Stimulated activated CD4-positive, alpha-beta T cell treated with anti-CD3 and anti-CD28 coated beads, Interleukin-12 subunit alpha, Interleukin-12 subunit beta, amount 100 ng/mL, for 48 hours (primary cell): ENCODE measurements at regions not wholly inside any gene's neighbourhood (a gene's known extent, or its start where the extent isn't known, plus 50 kb on each side); places are given as distances from the start of the nearest gene placed in this dataset.
"Not testable (repeated sequence)": the region's sequence is repeated elsewhere in the genome, so short reads cannot be mapped to it uniquely, and the experiment has no call there.

Experiments
- DNase-seq, 3 donors: peaks; one replicate each; pipeline ENCODE4 v3.0.0-alpha.2; 2020; ENCODE audit warnings: low read depth in 2 of 3, low spot score in 1 of 3

DNA sequence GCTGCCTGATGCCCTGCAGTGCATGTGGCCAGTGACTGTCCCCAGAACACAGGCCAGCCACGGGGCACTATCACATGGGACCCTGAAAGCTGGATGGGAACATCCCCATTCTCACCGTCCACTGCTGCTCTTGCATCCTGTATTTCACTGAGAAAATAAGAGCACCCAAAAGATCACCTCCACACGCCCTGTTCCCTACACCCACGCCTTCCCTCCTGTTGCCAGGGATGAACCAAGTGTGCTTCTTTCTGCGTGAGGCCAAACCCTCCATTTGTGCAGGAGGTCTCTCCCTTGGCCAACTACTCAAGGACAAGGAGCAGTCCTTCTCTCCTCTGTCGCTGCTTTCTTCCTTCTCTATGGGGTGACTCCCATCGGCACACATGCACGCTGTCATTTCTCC is 118.3 kb downstream of the LRRC37A3 start:
- DNase-seq, result not testable (repeated sequence)

DNA sequence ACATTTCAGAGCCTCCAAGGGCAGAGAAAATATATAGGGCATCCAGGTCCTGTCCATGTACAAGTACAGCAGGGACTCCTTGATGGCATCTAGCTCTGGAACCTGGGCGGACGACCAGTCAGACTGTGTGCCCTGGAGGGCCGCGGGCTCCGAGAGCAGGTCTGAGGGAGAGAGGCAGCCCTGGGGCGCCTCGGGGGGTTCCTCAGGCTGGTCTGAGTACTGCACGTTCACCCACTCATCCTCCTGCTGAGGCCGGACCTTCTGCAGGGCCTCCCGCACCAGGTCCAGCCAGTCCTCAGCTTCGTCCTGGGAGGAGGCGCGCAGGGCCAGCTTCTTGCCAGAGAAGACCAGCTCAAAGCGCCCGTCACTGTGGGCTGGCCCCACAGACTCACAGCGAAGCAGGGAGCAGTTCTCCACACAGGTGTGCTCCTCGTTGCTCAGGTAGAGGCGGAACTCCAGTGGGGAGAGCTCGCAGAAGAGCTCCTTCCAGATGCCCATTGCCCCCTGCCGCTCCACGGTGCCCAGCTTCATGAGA is 118.8 kb downstream of the LRRC37A3 start:
- not testable (repeated sequence) for DNase-seq

DNA sequence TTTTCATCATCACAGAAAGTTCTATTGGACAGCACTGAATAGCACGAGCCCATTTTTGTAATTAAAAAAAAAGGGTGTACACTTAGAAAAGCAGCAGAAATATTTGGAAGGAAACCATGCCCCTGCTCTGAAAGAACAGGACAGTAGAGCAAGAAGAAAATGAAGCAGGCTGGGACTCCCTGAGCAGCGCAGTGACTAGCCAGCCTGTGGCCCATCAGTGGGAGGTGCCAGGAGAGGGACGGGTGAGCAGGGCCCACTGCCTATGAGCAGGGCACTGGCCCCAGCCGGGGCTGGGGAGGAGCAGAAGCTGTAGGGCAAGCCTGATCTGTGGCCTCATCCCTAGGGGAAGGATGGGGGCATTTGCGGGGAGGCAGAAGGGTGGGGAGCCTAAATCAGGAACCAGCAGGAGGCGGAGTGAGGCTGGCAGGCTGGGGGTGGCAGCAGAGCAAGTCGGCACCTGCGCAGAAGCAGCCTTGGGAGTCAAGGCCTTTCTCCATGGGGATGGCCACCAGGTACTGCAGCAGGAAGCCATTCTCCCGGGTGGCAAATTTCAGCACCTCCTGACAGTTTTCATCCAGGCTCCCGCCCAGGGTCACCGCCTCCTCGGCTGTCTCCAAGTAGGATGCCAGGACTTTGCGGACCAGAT is 119.6 kb downstream of the LRRC37A3 start:
- DNase-seq, result not testable (repeated sequence)

DNA sequence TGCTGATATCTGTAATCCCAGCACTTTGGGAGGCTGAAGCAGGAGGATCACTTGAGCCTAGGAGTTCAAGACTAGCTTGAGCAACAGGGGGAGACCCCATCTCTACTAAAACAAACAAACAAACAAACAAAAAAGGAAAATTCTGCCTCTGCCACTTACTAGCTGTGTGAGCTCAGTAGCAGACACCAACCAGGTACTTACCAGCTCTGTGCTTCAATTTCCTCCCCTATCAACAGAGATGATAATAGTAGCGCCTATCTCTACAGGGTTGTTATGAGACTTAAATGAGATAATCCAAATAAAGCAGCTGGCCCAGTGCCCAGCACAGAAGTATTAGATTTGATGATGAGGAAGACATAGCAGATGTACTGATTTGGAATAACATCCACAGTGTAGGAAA is 120.3 kb downstream of the LRRC37A3 start:
- not testable (repeated sequence) for DNase-seq

DNA sequence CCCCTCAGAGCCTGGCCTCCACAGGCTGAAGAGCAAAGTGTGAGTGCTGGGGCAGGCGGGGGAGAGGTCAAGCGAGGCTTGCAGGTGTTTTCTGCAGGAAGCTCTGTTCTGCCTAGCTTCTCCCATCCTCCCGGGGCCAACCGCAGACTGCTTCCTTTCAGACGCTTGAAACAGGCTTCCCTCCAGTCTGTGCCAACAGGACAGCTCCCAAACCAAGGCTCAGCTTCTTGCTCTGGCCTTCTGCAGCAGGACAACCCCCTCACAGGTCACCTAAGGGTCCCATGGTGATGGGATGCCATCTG is 120.8 kb downstream of the LRRC37A3 start:
- DNase-seq, result not testable (repeated sequence)

DNA sequence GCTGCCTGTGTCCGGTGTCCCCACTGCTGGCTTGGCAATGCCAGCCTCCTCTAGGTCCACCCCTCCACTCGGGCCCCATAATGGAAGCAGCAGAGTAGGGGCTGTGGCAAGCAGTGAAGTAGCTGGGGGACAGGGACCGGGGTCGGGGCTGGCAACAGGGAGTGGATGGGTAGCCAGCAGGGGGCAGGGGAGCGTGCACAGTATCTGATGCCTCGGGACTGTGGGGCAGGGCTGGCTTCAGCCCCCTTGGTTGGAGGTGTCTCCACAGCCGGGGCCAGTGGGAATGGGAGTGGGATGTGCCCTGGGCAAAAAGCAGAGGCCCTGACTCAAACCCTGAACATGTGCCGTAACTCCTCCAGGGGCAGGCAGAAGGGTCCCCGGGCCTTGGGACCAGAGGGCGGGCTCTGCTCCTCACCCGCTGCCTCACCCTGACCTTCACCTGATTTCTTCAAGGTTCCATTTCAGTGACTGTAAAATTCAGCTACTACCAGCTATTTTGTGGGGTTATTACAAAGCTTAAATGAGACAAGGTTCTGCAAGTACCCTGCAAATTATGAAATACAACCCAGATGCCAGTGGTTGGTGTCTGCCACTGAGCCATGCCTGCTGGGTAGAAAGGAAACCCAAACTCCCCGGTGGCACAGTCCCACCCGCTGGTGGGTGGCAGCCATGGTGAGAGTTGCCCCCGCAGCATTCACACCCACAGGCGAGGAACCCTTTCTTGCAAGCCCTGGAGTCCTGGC is 121.4 kb downstream of the LRRC37A3 start:
- DNase-seq, result not testable (repeated sequence)

DNA sequence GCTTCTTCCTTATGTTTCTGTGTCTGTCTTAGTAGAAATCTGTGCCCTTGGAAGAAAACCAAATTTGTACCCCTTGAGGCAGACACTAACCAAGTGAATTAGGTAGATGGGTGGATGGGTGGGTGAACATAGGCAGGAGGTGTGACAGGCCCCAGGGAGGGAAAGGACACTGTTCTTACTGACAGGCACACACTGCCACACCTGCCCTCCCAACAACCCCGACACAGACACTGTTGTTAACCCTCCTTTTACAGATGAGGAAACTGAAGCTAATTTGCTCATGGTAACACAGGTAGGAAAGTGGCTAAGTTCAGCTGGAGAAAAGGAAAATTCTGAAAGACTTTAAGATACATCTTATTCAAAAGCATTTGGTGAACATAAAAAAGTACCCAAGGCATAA is 123.9 kb downstream of the LRRC37A3 start:
- DNase-seq, result not testable (repeated sequence)

DNA sequence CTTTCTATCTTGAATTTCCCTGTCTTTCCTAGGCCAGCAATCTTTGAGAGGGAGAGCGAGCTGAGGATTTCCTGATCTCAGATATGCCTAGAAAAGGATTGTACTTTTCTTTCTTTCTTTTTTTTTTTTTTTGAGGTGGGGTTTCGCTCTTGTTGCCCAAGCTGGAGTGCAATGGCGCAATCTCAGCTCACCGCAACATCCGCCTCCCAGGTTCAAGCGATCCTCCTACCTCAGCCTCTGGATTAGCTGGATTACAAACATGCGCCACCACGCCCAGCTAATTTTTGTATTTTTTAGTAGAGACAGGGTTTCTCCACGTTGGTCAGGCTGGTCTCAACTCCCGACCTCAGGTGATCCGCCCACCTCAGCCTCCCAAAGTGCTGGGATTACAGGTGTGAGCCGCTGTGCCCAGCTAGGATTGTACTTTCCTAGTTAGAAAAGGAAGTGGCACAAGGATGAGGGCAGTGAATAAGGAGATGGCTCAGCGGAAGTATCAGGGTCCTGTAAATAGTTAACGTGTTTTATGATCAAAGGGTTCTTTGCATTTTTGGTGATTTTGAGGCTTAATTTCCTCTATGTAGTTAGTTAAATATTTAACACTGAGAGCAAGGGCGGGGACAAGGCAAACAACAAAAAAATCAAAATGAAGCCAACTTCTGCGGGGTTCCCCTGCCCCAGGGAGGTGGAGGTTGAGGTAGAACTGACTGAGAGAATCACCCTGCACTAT is 124.6 kb downstream of the LRRC37A3 start:
- DNase-seq, result not testable (repeated sequence)

DNA sequence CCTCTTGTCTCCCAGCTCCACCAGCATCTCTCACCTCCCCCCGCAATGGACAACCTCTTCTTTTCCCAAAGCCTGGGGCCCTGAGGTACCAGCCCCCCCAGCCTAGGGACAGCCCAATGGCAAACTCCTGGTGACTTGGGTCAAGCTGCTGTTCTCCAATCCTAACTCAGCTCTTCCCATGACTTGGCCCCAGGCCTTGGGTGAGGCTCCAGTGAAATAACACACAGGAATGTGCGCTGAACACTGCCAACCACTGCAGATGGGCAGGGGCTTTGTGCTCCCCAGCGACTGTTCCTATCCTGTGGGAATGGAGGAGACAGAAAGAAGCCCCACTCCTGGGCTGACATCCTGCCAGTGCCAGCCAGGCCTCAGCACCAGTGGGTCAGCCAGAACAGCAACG is 125.2 kb downstream of the LRRC37A3 start:
- not testable (repeated sequence) for DNase-seq

DNA sequence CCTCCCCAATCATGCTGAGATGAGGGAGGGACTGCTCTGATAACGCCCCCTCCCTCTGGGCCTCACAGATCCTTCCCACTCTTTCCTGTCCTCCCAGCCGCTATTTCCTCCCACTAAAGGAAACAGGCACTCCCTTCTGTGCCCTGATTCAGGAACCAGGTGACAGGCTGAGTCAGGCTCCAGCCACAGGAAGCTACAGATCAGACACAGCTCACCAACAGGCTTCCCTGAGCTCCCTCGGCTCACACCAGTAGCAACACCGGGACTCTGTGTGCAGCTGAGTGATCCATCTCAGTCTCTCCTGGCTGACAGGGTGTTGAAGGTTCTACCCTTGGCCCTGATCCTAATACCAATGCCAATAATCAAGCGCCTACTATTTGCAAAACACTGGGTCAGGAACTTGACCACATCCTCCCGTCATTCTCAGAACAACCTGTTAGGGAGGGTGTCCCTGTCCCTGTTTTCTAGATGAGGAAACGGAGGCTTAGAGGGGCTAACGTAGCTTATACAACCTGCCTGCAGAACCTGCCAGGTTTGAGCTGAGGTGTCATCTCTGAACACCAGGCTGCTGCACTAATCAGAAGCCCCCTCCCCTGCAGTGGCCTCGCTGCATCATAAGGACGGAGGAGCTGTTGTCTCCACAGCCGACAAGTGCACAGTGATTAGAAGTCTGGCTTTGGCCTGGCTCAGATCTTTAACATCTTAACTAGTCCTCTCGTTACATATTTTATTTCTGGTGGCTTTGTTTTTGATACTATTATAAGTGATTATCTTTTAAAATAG is 126.3 kb downstream of the LRRC37A3 start:
- peak in 1 of 3 donors; percentile 17 for DNase-seq

DNA sequence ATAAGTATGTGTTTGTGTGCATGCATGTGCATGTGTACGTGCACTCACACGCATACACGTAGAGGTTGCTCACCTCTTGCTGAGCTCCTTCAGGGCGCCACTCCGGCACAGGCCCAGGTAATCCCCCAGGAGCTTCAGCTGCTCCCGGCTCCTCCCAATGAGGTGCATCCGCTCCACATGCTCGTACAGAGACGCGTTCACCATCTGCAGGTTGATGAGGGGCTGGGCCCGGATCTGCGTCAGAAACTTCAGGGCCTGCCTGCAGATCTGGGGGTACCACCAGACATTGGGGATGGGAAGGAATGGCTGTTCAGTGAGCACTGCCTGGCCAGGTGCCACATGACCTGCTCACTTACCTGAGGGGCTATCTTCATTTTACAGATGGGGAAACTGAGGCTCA is 127.0 kb downstream of the LRRC37A3 start:
- not testable (repeated sequence) for DNase-seq

DNA sequence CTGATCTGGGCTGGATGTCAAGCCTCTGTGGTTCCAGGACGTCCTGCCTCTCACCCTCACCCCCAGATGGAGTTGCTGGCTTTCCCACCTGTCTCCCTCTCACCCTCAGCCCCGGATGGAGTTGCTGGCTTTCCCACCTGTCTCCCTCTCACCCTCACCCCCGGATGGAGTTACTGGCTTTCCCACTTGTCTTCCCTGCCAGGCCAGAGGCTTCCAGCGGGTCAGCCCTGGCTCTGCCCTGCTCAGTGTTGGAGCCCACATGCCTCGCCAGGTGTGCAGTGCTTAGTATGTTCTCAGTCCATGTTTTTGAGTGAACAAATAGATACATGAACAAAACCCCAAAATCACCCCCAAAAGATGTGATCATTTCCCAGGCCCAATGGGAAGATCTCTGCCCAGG is 127.6 kb downstream of the LRRC37A3 start:
- DNase-seq, result not testable (repeated sequence)

DNA sequence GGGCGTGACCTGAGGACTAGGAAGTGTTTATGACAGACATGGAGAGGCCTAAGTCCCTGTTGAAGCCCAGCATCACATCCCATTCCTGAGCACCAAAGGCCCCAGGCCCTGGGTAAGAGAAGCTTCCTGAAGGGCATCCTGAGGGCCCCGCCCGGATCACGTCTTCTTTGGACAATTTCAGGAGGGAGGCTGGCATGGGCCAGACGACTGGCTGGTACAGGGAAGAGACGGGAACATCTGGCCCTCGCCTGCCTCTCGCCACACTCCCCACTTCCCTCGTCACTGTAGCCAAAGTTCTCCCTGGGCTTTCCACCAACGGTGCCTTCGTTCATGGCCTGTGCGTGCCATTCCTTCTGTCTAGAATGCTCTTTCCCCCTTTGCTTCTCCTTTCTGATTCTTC is 128.1 kb downstream of the LRRC37A3 start:
- DNase-seq, result not testable (repeated sequence)

DNA sequence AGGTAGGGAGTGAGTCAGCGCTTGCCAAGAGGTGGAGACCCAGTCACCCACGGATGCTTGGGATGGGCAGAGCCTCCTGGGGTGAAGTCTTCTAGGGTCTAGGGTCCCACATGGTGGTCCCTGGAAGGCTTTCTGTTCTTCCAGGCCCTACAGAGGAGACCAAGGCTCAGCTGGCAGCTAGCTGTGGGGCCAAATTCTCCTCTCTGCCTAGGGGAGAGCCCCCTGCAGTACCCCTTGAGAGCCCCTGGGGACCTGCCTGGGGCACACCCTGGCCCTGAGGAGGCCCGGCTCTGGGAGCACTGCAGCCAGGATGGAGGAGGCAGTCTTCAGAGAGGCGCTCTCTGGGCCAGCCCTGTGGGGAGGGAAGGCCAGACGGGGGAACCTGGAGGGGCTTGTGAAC is 128.6 kb upstream of the SMURF2 start:
- DNase-seq, result not testable (repeated sequence)

DNA sequence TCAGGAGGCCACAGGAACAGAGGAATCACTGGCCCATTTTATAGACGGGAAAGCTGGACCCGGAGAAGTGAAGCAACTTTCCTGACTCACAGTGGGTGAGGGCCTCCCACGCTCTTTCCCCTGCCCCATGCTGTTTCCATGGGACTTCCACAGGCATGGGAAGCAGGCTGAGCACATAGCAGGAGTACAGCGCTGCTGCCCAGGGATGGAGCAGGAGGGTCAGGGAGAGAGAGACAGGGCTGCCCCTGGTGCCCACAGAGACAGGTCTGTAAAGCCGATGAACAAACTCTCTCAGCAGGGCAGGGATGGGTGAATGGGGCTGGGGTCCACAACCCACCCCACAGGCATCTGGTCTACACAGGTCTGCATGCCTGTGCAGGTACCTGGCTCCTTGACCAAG is 128.1 kb upstream of the SMURF2 start:
- DNase-seq, result not testable (repeated sequence)

DNA sequence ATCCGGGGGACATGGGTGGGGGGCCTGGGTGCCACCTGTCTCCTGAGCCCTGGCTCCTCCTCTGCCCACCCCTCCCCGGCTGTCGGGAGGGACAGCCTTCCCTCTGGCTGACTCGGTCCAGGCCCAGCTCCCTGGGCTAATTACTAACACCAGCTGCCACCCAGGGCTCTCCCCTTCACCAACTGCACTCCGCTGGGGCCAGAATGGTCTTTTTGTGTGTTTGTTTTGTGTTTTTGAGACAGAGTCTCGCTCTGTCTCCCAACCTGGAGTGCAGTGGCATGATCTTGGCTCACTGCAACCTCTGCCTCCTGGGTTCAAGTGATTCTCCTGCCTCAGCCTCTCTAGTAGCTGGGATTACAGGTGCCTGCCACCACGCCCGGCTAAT is 126.9 kb upstream of the SMURF2 start:
- DNase-seq, result not testable (repeated sequence)

DNA sequence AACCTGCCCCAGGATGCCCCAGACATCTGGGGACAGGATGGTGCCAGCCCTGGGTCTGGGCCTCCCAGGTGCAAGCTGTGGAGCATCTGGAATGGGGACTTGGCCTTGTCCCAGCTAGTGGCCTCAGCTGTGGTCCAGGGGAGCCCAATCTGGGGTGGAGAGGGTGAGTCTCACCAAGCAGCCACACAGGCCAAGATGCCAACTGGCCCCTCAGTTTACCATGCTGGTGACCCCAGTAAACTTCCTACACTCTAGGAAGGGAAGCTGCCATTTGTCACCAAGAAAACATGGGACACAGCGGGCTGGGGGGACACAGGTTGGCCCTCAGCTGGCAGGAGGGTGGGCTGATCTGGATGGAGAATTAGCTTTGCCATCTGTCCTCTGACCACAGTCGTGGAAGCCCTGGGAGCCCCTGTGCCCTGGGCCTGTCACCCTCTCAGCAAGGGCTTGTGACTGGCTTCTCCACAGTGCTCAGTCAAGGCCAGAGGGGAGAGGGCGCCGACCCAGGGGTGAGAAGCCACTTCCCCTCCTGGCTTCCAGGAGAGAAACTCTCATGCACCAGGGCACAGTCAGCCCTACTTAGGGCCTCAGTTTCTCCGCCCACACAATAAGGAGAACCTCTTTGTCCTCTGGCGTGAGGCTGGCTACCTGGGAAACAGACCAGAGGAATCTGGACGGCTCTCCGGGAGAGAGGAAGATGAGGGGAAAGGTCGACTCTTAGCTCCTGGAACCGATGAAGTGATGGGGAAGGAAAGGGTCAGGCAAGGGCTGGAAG is 126.4 kb upstream of the SMURF2 start:
- no peak for DNase-seq

DNA sequence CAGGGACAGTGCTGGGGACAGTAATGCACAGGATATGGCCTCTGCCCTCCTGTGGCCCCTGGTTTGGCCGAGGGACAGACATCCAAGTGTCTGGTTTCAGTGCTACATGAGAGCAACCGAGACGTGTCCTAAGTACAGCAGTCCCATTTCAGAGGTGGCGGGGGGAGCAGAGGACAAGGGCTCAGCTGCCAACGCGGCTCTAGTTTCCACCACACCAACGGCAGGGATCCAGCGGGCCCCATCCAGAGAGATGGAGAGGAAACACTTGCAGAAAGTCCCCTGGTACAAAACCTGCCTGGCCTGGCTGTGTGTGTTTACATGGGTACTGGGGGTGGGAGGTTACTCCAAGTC is 125.8 kb upstream of the SMURF2 start:
- no peak for DNase-seq

DNA sequence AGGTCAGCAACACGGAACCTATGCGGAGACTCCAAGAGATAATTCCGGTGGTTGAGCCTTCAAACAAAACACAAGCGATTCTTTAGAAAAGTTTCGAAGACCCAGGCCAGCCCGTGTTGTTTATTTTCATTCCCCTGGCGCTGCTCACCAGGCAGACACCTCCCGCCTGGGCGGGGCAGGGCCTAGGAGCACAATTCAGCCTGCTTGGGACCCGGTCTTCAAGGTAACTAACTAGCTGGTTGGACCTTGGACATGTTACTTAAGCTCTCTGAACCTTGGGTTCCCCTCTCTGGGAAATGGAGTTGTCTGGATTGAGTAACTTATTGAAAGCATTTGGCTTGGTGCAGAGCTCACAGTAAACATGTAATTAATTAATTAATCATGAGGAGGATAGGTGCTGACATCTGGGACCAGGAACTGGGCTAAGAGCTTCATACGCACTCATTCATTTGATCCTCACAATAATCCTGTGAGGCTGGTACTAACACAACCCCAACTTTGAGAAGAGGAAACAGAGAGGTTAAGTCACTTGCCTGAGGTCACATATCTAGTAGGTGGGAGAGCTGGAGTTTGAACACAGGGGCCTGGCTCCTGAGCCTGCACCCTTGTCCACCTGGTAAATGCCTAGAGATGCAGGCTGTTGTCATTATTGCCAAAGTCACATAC is 125.3 kb upstream of the SMURF2 start:
- DNase-seq, result no peak

DNA sequence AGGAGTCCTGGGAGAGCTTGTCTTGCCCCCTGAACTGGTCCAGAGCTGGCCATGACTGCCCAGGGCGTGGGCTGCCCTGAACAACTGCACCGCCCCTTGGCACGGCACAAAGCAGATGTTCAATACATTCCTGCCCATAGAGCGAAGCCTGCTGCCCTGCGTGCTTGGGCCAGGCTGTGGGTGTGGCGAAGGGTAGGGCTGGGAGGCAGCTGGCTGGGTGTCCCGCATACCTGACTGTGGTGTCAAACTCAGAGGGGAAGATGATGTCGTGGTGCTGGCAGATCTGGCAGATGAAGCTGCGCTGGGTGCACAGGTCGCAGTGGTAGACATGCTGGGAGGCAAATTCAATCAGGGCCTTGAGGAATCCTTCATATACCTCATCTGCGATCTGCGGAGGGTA is 124.2 kb upstream of the SMURF2 start:
- no peak for DNase-seq
